ENCODE measurements at regions not wholly inside any gene's neighbourhood (a gene's known extent, or its start where the extent isn't known, plus 50 kb on each side); places are given as distances from the start of the nearest gene placed in this dataset.
A peak's percentile ranks its signal among the peaks of the same experiment; 100 is the strongest.
"Not testable (repeated sequence)": the region's sequence is repeated elsewhere in the genome, so short reads cannot be mapped to it uniquely, and the experiment has no call there.

GRCh38 chr20:53794529-53795115, 201.0 kb upstream of the ZNF217 start:
- no peaks in the 10 kb centered on the region for H3K4me1 ChIP-seq (ENCODE audit: control insufficient read depth in 1 of 2, extremely low read depth in 1 of 2, insufficient read depth in 2 of 2, low read length in 2 of 2)
- H3K9me3 ChIP-seq: no peaks in the 10 kb centered on the region
- Mint-ChIP-seq H3K4me1 (no peaks in the 10 kb centered on the region), H3K4me3 (no peak overlapping the region), H3K27me3 (no peaks in the 10 kb centered on the region), H3K9me3 (no peaks in the 10 kb centered on the region), H3K27ac (no peak overlapping the region), H3K36me3 (no peaks in the 10 kb centered on the region)
- 56% methylated on average over 2 of the region's 9 CpGs for WGBS (ENCODE audit: insufficient coverage)
- no peaks in the 10 kb centered on the region for H3K27me3 ChIP-seq (replicated peaks in 1 of 2; ENCODE audit: control insufficient read depth in 2 of 2, extremely low read depth in 1 of 2, insufficient read depth in 2 of 2, low read length in 1 of 2)
- ATAC-seq (replicated peaks in 1 of 4) (no peak), DNase-seq (no peak)
- no peak overlapping the region for H3K27ac ChIP-seq (ENCODE audit: low read length)
- no peak overlapping the region for H3K4me3 ChIP-seq (ENCODE audit: control insufficient read depth in 1 of 2, extremely low read depth in 1 of 2, low read length in 1 of 2)
- ChIA-PET POLR2A (no interaction called here), CTCF (interaction anchor here (0.6 to 0.7 kb wide), 2 partner anchors 125 to 200 kb away, joined by 3 to 4 read pairs; no protein-coding TSS in a partner anchor)
- no peaks in the 10 kb centered on the region for H3K36me3 ChIP-seq (ENCODE audit: control insufficient read depth in 2 of 2, extremely low read depth in 1 of 2, insufficient read depth in 1 of 2, low read length in 1 of 2)

DNA sequence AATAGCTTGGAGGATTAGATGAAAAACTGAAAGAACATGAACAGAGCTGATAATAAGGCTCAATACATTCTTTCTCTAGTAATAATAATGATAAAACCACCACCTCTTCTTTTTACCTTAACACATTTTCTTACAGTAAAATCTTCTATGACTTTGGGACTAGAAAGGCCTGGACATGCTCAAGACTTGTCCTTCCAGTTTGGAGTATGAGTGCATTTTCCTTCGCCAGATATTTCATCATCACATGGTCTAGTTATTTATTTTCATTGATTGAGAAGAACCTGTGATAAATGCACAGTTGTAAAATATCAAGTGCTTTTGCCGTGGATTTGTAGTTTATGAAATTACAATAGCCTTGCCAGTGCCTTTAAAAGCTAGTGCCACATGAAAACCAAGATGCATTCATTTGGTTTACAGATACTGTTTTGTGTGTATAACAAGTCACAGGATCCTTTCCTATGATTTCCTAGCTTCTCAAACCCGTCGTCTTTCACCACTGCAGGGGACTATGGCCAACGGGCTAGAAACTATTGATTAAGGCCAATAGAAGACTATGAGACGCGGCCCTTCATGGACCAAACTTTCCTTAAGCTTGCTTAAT, 200.2 kb upstream of the ZNF217 start:
- no peaks in the 10 kb centered on the region for H3K9me3 ChIP-seq
- Mint-ChIP-seq H3K9me3 (no peaks in the 10 kb centered on the region), H3K27ac (no peak overlapping the region), H3K4me1 (no peaks in the 10 kb centered on the region), H3K36me3 (no peaks in the 10 kb centered on the region), H3K4me3 (no peak overlapping the region), H3K27me3 (no peaks in the 10 kb centered on the region)
- CTCF ChIA-PET: interaction anchor here (0.6 to 0.7 kb wide), 4 partner anchors 16 to 506 kb away, joined by 3 to 4 read pairs (median 3); no protein-coding TSS in a partner anchor
- no peaks in the 10 kb centered on the region for H3K27me3 ChIP-seq (replicated peaks in 1 of 2; ENCODE audit: control insufficient read depth in 2 of 2, extremely low read depth in 1 of 2, insufficient read depth in 2 of 2, low read length in 1 of 2)
- no peak overlapping the region for H3K27ac ChIP-seq (ENCODE audit: low read length)
- no peak for ATAC-seq (replicated peaks in 1 of 4)
- WGBS (ENCODE audit: insufficient coverage): 76% methylated on average over 6 of the region's 7 CpGs
- POLR2A ChIA-PET: no interaction called here
- H3K4me1 ChIP-seq (ENCODE audit: control insufficient read depth in 1 of 2, extremely low read depth in 1 of 2, insufficient read depth in 2 of 2, low read length in 2 of 2): no peaks in the 10 kb centered on the region
- no peak for DNase-seq
- no peaks in the 10 kb centered on the region for H3K36me3 ChIP-seq (ENCODE audit: control insufficient read depth in 2 of 2, extremely low read depth in 1 of 2, insufficient read depth in 1 of 2, low read length in 1 of 2)
- no peak overlapping the region for H3K4me3 ChIP-seq (ENCODE audit: control insufficient read depth in 1 of 2, extremely low read depth in 1 of 2, low read length in 1 of 2)

DNA sequence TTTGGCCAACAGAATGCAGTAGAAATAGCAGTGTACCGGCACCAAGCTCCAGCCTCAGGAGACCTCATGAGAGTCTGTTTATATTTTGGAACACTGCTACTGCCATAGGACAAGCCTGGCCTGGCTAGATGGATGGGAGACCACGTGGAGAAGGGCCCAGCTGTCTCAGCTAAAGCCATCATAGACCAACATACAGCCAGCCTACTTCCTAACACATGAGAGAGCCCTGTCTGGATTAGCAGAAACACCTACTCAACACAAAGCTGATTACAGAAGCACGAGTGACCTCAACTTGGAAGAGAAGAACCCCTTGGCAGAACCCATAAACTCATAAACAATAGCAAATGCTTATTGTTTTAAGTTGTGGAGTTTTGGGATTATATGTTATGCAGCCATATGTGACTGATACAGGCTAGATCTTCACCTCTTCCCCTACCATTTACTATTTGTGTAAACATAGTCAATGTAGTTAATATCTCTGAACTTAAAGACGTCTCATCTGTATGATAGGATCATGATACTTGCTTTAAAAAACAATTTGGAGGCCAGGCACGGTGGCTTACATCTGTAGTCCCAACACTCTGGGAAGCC, 199.4 kb upstream of the ZNF217 start:
- Histone ChIP-seq H3K27ac (ENCODE audit: low read length) (no peak overlapping the region), H3K4me1 (ENCODE audit: control insufficient read depth in 1 of 2, extremely low read depth in 1 of 2, insufficient read depth in 2 of 2, low read length in 2 of 2) (no peaks in the 10 kb centered on the region), H3K4me3 (ENCODE audit: control insufficient read depth in 1 of 2, extremely low read depth in 1 of 2, low read length in 1 of 2) (no peak overlapping the region), H3K9me3 (no peaks in the 10 kb centered on the region), H3K36me3 (ENCODE audit: control insufficient read depth in 2 of 2, extremely low read depth in 1 of 2, insufficient read depth in 1 of 2, low read length in 1 of 2) (no peaks in the 10 kb centered on the region), H3K27me3 (replicated peaks in 1 of 2; ENCODE audit: control insufficient read depth in 2 of 2, extremely low read depth in 1 of 2, insufficient read depth in 2 of 2, low read length in 1 of 2) (no peaks in the 10 kb centered on the region)
- ATAC-seq (replicated peaks in 1 of 4): no peak
- DNase-seq: no peak
- H3K27ac Mint-ChIP-seq: peak overlapping the region in 1 of 2 donors; percentile 55
- no peaks in the 10 kb centered on the region for H3K9me3 Mint-ChIP-seq
- no peaks in the 10 kb centered on the region for H3K27me3 Mint-ChIP-seq
- ChIA-PET CTCF (interaction anchor here in 1 of 2 donors (0.6 kb wide), 1 partner anchor 505 kb away, joined by 3 read pairs; no protein-coding TSS in a partner anchor), POLR2A (interaction anchor here in 1 of 2 donors (0.6 kb wide), 1 partner anchor 223 kb away, joined by 3 read pairs; no protein-coding TSS in a partner anchor)
- no peaks in the 10 kb centered on the region for H3K4me1 Mint-ChIP-seq
- H3K4me3 Mint-ChIP-seq: no peak overlapping the region
- 83% methylated on average over 4 of the region's 5 CpGs for WGBS (ENCODE audit: insufficient coverage)
- H3K36me3 Mint-ChIP-seq: no peaks in the 10 kb centered on the region

GRCh38 chr20:53789989-53790675, 196.5 kb upstream of the ZNF217 start:
- Histone ChIP-seq H3K4me1 (ENCODE audit: control insufficient read depth in 1 of 2, extremely low read depth in 1 of 2, insufficient read depth in 2 of 2, low read length in 2 of 2) (peaks cover 0 to 2% of the 10 kb centered on the region in 2 experiments), H3K27ac (ENCODE audit: low read length) (no peak overlapping the region), H3K9me3 (no peaks in the 10 kb centered on the region), H3K36me3 (ENCODE audit: control insufficient read depth in 2 of 2, extremely low read depth in 1 of 2, insufficient read depth in 1 of 2, low read length in 1 of 2) (no peaks in the 10 kb centered on the region), H3K4me3 (ENCODE audit: control insufficient read depth in 1 of 2, extremely low read depth in 1 of 2, low read length in 1 of 2) (no peak overlapping the region), H3K27me3 (replicated peaks in 1 of 2; ENCODE audit: control insufficient read depth in 2 of 2, extremely low read depth in 1 of 2, insufficient read depth in 2 of 2, low read length in 1 of 2) (no peaks in the 10 kb centered on the region)
- ChIA-PET POLR2A (interaction anchor here in 1 of 2 donors (0.6 kb wide), 1 partner anchor 78 kb away, joined by 3 read pairs; no protein-coding TSS in a partner anchor), CTCF (interaction anchor here in 1 of 2 donors (0.6 kb wide), 1 partner anchor 36 kb away, joined by 3 read pairs; no protein-coding TSS in a partner anchor)
- Mint-ChIP-seq H3K9me3 (no peaks in the 10 kb centered on the region), H3K4me1 (peaks cover 2 to 15% (median 10%) of the 10 kb centered on the region in 3 donors), H3K36me3 (no peaks in the 10 kb centered on the region), H3K4me3 (no peak overlapping the region), H3K27me3 (no peaks in the 10 kb centered on the region), H3K27ac (no peak overlapping the region)
- DNase-seq (no peak), ATAC-seq (replicated peaks in 1 of 4) (no peak)
- WGBS (ENCODE audit: insufficient coverage): 91% methylated on average over 8 of the region's 10 CpGs

DNA sequence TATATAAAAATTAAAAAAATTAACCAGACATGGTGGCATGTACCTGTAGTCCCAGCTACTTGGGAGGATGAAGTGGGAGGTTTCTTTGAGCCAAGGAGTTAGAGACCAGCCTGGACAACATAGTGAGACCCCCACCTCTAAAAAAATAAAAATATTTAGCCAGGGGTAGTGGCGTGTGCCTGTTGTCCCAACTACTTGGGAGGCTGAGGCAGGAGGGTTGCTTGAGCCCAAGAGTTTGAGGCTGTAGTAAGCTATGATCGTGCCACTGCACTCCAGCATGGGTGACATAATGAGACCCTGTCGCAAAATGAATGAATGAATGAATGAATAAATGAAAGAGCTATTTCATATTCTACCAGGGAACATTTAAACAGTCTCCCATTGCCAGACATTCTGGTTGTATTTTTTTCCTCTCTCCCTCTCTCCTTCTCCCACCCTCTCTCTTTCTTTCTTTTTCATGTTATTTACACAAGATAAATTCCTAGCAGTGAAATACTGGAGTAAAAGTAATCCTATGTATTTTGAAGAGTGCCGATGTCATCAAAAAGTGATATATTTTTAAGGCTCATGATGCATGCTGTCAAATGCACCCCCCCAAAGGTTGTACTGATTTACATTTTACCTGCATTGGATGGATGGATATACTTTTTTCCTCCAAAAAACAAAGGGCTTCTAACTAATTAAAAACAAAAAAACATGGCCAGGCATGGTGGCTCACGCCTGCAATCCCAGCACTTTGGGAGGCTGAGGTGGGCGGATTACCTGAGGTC, 194.8 kb upstream of the ZNF217 start:
- Histone ChIP-seq H3K4me3 (ENCODE audit: control insufficient read depth in 1 of 2, extremely low read depth in 1 of 2, low read length in 1 of 2) (no peak overlapping the region), H3K9me3 (no peaks in the 10 kb centered on the region), H3K4me1 (ENCODE audit: control insufficient read depth in 1 of 2, extremely low read depth in 1 of 2, insufficient read depth in 2 of 2, low read length in 2 of 2) (peaks cover 0 to 2% of the 10 kb centered on the region in 2 experiments), H3K27ac (ENCODE audit: low read length) (no peak overlapping the region), H3K27me3 (replicated peaks in 1 of 2; ENCODE audit: control insufficient read depth in 2 of 2, extremely low read depth in 1 of 2, insufficient read depth in 2 of 2, low read length in 1 of 2) (no peaks in the 10 kb centered on the region), H3K36me3 (ENCODE audit: control insufficient read depth in 2 of 2, extremely low read depth in 1 of 2, insufficient read depth in 1 of 2, low read length in 1 of 2) (no peaks in the 10 kb centered on the region)
- no peak overlapping the region for H3K4me3 Mint-ChIP-seq
- DNase-seq (no peak), ATAC-seq (replicated peaks in 1 of 4) (no peak)
- no peaks in the 10 kb centered on the region for H3K27me3 Mint-ChIP-seq
- H3K4me1 Mint-ChIP-seq: peaks cover 2 to 15% (median 10%) of the 10 kb centered on the region in 3 donors
- no peaks in the 10 kb centered on the region for H3K36me3 Mint-ChIP-seq
- H3K9me3 Mint-ChIP-seq: no peaks in the 10 kb centered on the region
- ChIA-PET CTCF (no interaction called here), POLR2A (interaction anchor here in 1 of 2 donors (0.6 kb wide), 1 partner anchor 39 kb away, joined by 3 read pairs; no protein-coding TSS in a partner anchor)
- 100% methylated on average over 3 of the region's 6 CpGs for WGBS (ENCODE audit: insufficient coverage)
- no peak overlapping the region for H3K27ac Mint-ChIP-seq

DNA sequence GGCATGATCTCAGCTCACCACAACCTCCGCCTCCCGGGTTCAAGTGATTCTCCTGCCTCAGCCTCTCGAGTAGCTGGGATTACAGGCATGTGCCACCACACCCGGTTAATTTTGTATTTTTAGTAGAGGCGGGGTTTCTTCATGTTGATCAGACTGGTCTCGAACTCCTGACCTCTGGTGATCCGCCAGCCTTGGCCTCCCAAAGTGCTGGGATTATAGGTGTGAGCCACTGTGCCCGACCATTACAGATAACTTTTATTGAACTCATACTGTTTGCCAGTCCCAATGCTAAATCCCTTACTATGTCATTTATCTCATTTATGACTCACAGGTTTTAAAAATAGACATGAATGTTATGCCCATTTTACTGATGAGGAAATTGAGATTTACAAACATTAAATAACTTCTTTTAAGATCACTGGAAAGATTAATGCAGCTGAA, 193.9 kb upstream of the ZNF217 start:
- peaks cover 2 to 15% (median 10%) of the 10 kb centered on the region in 3 donors for H3K4me1 Mint-ChIP-seq
- ATAC-seq (replicated peaks in 1 of 4); H3K27ac ChIP-seq (ENCODE audit: low read length); H3K27me3 Mint-ChIP-seq; H3K4me3 Mint-ChIP-seq; H3K27ac Mint-ChIP-seq; DNase-seq; CTCF ChIA-PET; H3K9me3 Mint-ChIP-seq; H3K36me3 Mint-ChIP-seq; H3K27me3 ChIP-seq (replicated peaks in 1 of 2; ENCODE audit: control insufficient read depth in 2 of 2, extremely low read depth in 1 of 2, insufficient read depth in 2 of 2, low read length in 1 of 2); H3K4me3 ChIP-seq (ENCODE audit: control insufficient read depth in 1 of 2, extremely low read depth in 1 of 2, low read length in 1 of 2); H3K36me3 ChIP-seq (ENCODE audit: control insufficient read depth in 2 of 2, extremely low read depth in 1 of 2, insufficient read depth in 1 of 2, low read length in 1 of 2); H3K4me1 ChIP-seq (ENCODE audit: control insufficient read depth in 1 of 2, extremely low read depth in 1 of 2, insufficient read depth in 2 of 2, low read length in 2 of 2); H3K9me3 ChIP-seq: not testable (repeated sequence)
- no CpG with 5 or more reads among the region's 8 CpGs for WGBS (ENCODE audit: insufficient coverage)
- POLR2A ChIA-PET: interaction anchor here in 1 of 2 donors (0.7 kb wide), 1 partner anchor 95 kb away, joined by 3 read pairs; no protein-coding TSS in a partner anchor
